ENCODE measurements at regions not wholly inside any gene's neighbourhood (a gene's known extent, or its start where the extent isn't known, plus 50 kb on each side); places are given as distances from the start of the nearest gene placed in this dataset.

DNA sequence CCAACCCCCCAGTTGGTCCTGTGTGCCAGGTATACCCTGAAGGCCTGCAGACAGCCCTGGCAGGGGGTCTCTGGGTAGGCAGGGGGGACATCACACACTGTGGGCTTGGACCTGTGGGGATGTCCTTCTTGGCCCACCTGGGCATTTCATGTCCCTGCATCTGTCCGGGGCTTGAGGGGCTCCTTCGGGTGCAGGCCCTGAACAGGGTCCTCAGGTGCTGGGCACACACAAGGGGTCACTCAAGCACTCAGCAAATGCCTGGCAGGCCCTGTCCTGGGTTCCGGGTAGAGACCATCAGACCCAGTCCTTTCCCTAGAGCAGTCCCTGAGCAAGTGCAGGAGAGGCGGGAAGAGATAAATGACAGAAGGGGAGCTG lies 70.5 kb upstream of the WNT11 start:
- DNase-seq (ENCODE audit: low spot score): no peak

DNA sequence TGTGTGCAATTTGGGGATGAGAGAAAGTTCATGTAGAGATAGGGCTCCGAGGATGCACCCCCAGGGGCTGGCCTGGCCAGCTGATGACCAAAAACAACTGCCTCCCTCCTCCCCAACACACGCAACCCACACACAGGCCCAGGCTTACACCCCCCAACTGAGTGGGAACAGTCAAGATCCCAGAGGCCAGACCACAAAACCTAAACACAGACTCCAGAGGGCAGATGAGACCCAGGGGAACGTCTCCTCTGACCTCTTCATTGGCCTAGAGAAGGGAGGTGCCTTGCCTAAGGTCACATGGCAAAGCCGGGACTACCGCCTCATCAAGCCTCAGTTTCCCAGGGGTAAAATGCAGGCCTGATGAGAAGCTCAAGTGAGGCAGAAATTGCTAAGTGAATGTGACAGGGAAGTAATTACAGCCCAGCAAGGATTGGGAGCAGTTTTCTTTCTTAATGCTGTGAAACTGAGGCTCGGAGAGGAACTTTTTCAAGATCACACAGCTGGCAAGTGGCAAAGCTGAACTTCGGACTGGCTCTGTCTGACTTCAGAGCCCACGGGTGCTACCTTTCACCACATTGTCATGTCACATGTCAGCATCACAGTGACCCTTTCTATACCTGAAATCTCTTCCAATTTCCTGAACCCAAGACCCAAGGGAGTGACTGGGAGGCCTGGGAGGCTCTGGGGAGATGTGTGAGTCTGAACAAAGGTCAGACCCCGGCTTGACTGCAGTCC lies 69.9 kb upstream of the WNT11 start:
- no peak for DNase-seq (ENCODE audit: low spot score)

DNA sequence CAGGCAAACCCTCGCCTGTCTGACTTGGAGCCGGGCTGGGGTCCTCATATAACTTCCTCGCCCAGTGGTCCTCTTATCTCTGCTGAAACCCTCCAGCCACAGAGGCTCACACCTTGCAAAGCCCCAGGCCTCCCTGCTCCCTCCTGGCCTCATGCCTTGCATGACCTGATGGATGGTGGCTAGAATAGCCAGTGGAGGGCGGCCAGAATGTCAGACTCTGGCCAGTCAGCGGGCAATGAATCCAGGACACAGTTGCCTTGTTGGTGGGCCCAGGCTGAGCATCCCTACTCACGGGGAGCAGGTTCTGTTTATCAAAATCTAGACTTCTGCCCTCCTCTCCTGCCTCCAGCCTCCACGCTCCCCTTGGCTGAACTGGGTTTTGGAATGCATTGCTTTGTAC lies 69.1 kb upstream of the WNT11 start:
- no peak for DNase-seq (ENCODE audit: low spot score)

- DNase-seq (ENCODE audit: low spot score): no peak
Measured at GRCh38 chr11:76271068-76271467, 64.8 kb upstream of the WNT11 start.

GRCh38 chr11:76270389-76270788 lies 64.1 kb upstream of the WNT11 start:
- no peak for DNase-seq (ENCODE audit: low spot score)

DNA sequence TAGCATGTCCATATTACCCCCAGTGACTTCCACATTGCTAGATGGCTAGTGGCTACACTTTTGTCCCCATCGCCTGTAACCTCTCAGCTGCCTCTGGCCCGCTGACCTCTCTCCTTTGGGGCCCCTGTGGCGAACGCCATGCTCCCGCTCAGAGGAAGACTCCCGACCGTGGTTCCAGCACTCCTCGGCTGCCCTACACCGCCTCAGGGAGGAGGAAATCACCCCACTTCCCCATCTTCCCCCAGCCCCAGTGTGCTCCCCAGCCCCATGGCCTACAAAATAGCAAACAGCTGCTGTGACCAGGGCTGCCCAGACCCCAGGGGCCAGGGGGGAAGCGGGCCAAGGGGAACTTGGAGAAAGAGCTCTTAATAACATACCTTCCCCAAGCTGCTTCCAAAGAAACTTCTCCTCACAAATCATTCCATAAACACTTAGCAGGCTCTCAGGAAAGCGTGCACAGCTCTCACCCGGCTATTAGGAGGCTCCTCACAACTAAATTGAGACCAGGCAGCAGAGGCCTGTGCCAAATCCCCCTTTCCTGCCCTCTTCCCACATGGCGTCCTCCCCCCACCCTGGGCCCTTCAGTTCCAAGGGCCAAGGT lies 63.5 kb upstream of the WNT11 start:
- no peak for DNase-seq (ENCODE audit: low spot score)

GRCh38 chr11:76269247-76269646 lies 62.9 kb upstream of the WNT11 start:
- DNase-seq (ENCODE audit: low spot score): no peak

GRCh38 chr11:76268498-76268897 lies 62.2 kb upstream of the WNT11 start:
- no peak for DNase-seq (ENCODE audit: low spot score)

DNA sequence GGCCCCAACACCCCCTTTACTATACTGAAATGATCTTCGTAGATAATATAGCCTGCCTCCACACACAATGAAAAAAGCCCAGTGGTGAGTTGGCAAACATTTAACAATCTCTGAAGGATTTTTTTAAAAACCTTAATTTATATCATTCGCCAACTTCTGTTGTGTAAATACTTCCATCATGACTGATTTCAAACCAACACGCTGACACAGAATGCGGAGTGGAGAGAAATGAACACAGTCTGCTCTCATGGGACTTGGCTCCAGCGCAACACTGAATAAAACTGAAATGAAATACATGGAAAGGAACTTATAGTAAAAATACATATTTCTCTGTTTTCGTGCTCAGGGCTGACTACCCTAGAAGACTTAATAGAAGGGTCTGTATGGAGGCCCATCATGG lies 61.3 kb upstream of the WNT11 start:
- no peak for DNase-seq (ENCODE audit: low spot score)

DNA sequence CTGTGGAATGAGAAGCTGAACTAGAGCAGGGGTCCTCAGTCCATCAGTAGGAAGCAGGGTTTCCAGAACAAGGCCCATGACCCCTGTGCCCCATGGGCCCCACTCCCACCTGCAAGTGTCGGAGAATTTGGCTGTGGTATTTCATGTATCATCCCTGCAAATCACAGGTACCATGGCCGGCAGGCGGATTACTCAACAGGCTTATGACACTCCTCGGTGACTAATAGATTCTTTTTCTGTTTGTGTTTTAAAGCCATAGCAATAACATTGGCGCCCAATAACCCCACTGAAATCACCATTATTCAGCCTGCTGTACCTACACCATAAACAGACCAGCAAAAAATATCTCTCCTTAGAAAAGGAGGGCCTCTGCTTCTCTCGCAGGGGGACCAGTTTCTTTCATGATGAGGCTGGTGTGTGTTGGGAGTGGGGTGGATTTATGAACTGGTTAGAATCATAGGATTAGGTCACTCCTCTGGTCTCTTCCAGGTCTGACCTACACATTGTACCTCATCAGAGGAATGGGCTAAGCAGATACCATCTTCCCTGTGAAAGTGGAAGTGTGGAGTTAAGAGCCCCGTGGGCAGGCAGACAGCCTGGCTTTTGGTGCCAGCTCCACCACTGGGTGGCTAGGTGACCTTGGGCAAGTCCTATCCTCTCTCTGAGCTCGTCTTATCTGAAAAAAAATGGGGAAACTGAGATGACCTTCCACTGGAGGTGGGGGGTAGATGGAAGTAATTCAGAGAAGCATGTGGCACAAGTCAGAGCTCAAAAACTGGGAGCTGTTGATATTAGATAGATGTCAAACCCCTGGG lies 60.2 kb upstream of the WNT11 start:
- DNase-seq (ENCODE audit: low spot score): peak; percentile 69

DNA sequence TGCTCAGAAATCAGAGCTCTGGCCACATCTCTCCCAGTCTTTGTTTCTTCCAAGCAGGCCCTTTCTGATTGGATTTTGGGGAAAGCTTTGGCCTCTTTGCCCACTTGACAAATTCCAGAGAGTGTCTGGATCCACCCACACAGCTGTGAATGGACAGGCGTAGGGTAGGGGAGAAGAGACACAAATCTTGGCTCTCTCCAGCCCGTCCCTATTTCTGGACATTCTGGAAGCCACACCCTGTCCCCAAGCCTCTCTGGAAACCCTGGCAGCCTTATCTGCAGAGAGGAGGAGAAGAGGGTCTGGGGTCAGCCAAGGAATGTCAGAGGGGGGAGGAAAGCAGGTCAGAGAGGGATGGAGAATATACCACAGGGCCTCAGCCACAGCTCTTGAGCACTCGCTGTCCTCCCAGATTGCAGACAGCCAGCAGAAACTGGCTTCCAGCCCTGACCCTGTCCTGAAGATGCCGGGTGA lies 59.5 kb upstream of the WNT11 start:
- no peak for DNase-seq (ENCODE audit: low spot score)

DNA sequence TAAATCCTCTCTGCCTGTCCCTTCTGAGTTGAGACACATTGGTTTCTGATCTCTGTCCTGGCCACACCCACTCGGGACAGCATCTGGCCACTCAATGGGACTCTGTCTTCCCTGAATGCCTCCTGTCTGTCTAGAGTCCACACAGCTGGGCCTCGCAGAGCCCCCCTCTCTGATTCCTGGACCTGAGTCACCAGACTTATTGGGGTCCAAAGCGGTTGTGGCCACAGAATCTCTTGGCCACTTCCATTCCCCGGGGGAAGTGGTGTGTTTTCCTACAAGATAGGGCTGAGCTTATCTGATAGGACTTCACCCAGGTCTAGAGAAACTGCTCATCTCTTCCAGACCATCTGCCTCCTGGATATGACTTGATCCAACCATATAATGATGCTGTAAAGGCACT lies 57.4 kb upstream of the WNT11 start:
- no peak for DNase-seq (ENCODE audit: low spot score)

- DNase-seq (ENCODE audit: low spot score): no peak
Measured at GRCh38 chr11:76263166-76263565, 56.9 kb upstream of the WNT11 start.

DNA sequence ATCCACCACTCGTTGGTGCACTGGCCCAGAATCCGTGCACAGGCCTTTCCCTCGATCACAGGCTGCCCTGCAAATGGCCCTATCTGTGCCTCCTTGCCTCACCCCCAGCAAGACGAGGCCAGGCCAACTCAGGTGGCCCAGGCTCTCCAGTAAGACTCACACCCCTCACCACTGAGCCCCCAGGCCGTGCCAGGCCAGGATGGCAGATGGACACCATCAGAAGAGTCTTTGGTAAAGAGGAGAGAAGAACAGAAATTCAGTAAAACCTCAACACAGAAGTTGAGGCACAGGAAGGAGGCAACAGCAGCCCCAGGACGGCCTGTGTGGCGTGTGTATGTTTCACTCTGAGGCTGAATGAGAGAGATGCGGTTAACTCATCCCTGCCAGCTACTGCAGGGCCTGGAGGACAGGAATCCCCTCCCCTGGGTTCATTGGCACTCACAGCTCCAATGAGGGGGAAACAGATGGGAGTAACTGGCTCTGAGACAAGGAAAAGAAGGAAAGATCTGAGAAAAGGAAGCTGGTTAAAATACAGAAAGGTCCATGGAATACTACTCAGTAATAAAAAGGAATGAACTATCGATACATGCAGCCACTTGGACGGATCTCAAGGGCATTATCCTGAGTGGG lies 54.1 kb upstream of the WNT11 start:
- DNase-seq (ENCODE audit: low spot score): no peak

DNA sequence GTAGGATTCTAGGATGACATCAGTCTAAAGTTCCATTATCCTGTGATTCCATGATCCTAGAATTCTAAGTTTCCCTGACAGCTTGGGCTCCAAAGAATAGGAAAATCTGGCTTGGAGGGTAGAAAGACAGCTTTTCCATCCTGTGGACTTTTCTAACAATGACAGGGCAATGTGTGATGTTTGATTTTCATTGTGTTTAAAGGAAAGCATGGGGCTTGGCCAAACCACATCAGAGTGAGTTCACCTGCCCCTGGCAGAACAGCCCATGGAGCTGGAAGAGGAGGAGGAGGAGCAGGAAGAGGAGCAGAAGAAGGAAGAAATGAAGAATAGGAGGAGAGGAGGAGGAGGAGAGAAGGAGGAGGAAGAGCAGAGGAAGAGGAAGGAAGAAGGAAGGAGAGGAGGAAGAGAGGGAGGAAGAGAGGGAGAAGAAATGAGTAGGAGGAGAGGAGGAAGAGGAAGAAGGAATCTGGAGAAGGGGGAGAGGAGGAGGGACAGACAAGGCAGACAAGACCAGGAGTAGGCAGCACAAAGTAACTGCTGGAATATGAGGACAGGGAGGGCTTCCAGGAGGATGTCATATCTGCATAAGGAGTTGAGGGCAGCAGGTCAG lies 53.1 kb upstream of the WNT11 start:
- DNase-seq (ENCODE audit: low spot score): no peak

DNA sequence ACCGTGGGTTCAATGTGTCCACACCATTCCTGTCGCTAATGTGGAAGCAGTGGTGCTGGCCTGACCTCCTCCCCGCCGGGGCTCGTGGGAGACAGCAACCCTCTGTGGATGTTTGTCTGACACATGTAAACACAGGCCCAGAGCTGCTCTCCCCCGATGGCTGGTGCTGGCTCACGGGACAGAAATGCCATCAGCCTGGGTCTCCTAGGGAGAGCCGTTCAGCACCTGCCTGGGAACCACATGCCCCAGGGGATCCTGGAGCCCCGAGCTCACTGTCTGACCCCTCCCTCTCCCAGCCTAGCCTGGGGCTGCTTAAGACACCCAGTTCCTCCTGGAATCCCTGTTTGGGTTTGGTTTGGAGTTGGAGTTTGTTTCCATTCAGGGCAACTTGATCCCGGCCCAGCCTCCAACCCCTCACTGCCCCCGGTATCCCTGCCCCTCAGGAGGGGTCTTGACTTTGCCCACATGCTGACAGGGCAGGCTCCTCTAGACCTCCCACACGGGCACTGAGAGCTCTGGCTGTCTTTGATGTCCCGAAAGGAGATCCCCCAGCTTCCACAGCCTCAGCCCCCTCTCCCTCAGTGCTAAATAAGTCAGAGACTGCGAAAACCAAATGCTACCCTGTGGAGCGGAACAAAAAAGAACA lies 50.9 kb upstream of the WNT11 start:
- DNase-seq (ENCODE audit: low spot score): no peak

GRCh38 chr11:76256448-76256847 lies 50.1 kb upstream of the WNT11 start:
- DNase-seq (ENCODE audit: low spot score): no peak
